Neural cell (in vitro differentiated cells): ENCODE measurements at regions not wholly inside any gene's neighbourhood (a gene's known extent, or its start where the extent isn't known, plus 50 kb on each side); places are given as distances from the start of the nearest gene placed in this dataset.

Experiments used
- H2AFZ ChIP-seq: fragments of 200-600, 300-800 bp; sonication (generic), shearing (Covaris generic); 2 replicates; pipeline ENCODE4 v1.6.0; 2014; ENCODE audit warnings: low read depth, mild to moderate bottlenecking, antibody characterized with exemption, low read length, moderate library complexity
- H3F3A ChIP-seq: fragments of 200-600 bp; shearing (Covaris generic); 2 replicates; pipeline ENCODE4 v1.6.1; 2016; ENCODE audit warnings: mild to moderate bottlenecking, moderate library complexity, mixed read lengths, antibody characterized with exemption, low read length; ENCODE audit not compliant: insufficient read depth, poor library complexity, severe bottlenecking
- H3K27ac ChIP-seq: fragments of 200-600, 300-800 bp; sonication (generic), shearing (Covaris generic); 2 replicates; pipeline ENCODE4 v1.5.1; 2014; ENCODE audit warnings: mild to moderate bottlenecking, low read length, moderate library complexity
- H3K27me3 ChIP-seq: fragments of 300-800, 200-600 bp; sonication (generic), shearing (Covaris generic); 2 replicates; pipeline ENCODE4 v1.6.0; 2014; ENCODE audit warnings: mild to moderate bottlenecking, low read depth, low read length, moderate library complexity; ENCODE audit not compliant: insufficient read depth
- H3K36me3 ChIP-seq: fragments of 300-800, 200-600 bp; sonication (generic), shearing (Covaris generic); 2 replicates; pipeline ENCODE4 v1.5.1; 2014; ENCODE audit warnings: mild to moderate bottlenecking, antibody characterized with exemption, low read length, moderate library complexity; ENCODE audit not compliant: insufficient read depth
- H3K4me2 ChIP-seq: fragments of 300-800, 200-600 bp; sonication (generic), shearing (Covaris generic); 2 replicates; pipeline ENCODE4 v1.6.0; 2014; ENCODE audit warnings: mild to moderate bottlenecking, low read length
- H3K4me3 ChIP-seq: fragments of 300-800, 200-600 bp; sonication (generic), shearing (Covaris generic); 2 replicates; pipeline ENCODE4 v1.5.1; 2014; ENCODE audit warnings: mild to moderate bottlenecking, low read length, moderate library complexity
- H3K79me2 ChIP-seq: fragments of 200-600 bp; shearing (Covaris generic); replicated peaks from 2 replicates; pipeline ENCODE4 v1.6.0; 2014; ENCODE audit warnings: mild to moderate bottlenecking, low read length, moderate library complexity; ENCODE audit not compliant: insufficient read depth
- H3K9ac ChIP-seq: fragments of 300-800, 200-600 bp; sonication (generic), shearing (Covaris generic); 2 replicates; pipeline ENCODE4 v1.6.1; 2016; ENCODE audit warnings: mild to moderate bottlenecking, low read length, mixed read lengths
- H3K9me2 ChIP-seq: fragments of 200-600 bp; shearing (Covaris generic); 2 replicates; pipeline ENCODE4 v1.6.1; 2016; ENCODE audit warnings: mild to moderate bottlenecking, low read length, mixed read lengths; ENCODE audit not compliant: insufficient read depth
- H3K9me3 ChIP-seq: fragments of 200-600, 300-800 bp; sonication (generic), shearing (Covaris generic); 2 replicates; pipeline ENCODE4 v1.6.1; 2016; ENCODE audit warnings: mild to moderate bottlenecking, mixed run types, low read length, moderate library complexity, mixed read lengths
- H4K20me1 ChIP-seq: fragments of 200-600 bp; shearing (Covaris generic); 2 replicates; pipeline ENCODE4 v1.6.1; 2016; ENCODE audit warnings: mild to moderate bottlenecking, mixed run types; ENCODE audit not compliant: insufficient read depth
- CTCF ChIP-seq: fragments of 450-650 bp; IDR thresholded peaks from 2 replicates; pipeline ENCODE4 v1.5.1; 2014; ENCODE audit warnings: antibody characterized with exemption, mild to moderate bottlenecking, moderate library complexity; ENCODE audit not compliant: poor library complexity, severe bottlenecking
- EP300 ChIP-seq: fragments of 450-650 bp; conservative IDR thresholded peaks from 2 replicates; pipeline ENCODE4 v1.6.1; 2014; ENCODE audit warnings: antibody characterized with exemption, mild to moderate bottlenecking, moderate library complexity; ENCODE audit not compliant: poor library complexity, severe bottlenecking
- EZH2 ChIP-seq: fragments of 200-600, 300-800 bp; shearing (Covaris generic), sonication (generic); IDR thresholded peaks from 2 replicates; pipeline ENCODE4 v1.6.1; 2014; ENCODE audit warnings: antibody characterized with exemption, low read length, borderline replicate concordance, mild to moderate bottlenecking; ENCODE audit not compliant: insufficient read depth, poor library complexity, severe bottlenecking
- MXI1 ChIP-seq: fragments of 450-650 bp; conservative IDR thresholded peaks from 2 replicates; pipeline ENCODE4 v1.6.1; 2014; ENCODE audit warnings: antibody characterized with exemption, mild to moderate bottlenecking; ENCODE audit not compliant: poor library complexity, severe bottlenecking
- POLR2AphosphoS5 ChIP-seq: IDR thresholded peaks from 2 replicates; pipeline ENCODE4 v1.6.1; 2012
- RAD21 ChIP-seq: fragments of 450-650 bp; conservative IDR thresholded peaks from 2 replicates; pipeline ENCODE4 v1.6.1; 2014; ENCODE audit warnings: antibody characterized with exemption, mild to moderate bottlenecking, moderate library complexity
- REST ChIP-seq: IDR thresholded peaks from 2 replicates; pipeline ENCODE4 v1.6.1; 2012; ENCODE audit warnings: borderline replicate concordance
- SMC3 ChIP-seq: fragments of 450-650 bp; conservative IDR thresholded peaks from 2 replicates; pipeline ENCODE4 v1.6.1; 2014; ENCODE audit warnings: antibody characterized with exemption, mild to moderate bottlenecking, moderate library complexity; ENCODE audit not compliant: poor library complexity
- TAF1 ChIP-seq: IDR thresholded peaks from 2 replicates; pipeline ENCODE4 v1.6.1; 2012; ENCODE audit warnings: low read depth

GRCh38 chr13:74250738-74251190 lies 116.6 kb upstream of the KLF12 start:
- no peak overlapping the region for H3K9ac ChIP-seq
- H3K36me3 ChIP-seq = no peaks in the 10 kb centered on the region
- no peaks in the 10 kb centered on the region for H4K20me1 ChIP-seq
- H3K79me2 ChIP-seq = no peaks in the 10 kb centered on the region
- H3F3A ChIP-seq = no peaks in the 10 kb centered on the region
- TF ChIP-seq POLR2AphosphoS5 = no peak
- TF ChIP-seq MXI1 = no peak
- TF ChIP-seq REST = no peak
- TF ChIP-seq EZH2 = no peak
- TF ChIP-seq TAF1 = no peak
- TF ChIP-seq SMC3 = no peak
- TF ChIP-seq EP300 = no peak
- no peaks in the 10 kb centered on the region for H3K9me3 ChIP-seq
- no peaks in the 10 kb centered on the region for H3K9me2 ChIP-seq
- no peak overlapping the region for H3K4me2 ChIP-seq
- no peak overlapping the region for H2AFZ ChIP-seq
- no peak overlapping the region for H3K27ac ChIP-seq
- no peak overlapping the region for H3K4me3 ChIP-seq
- no peaks in the 10 kb centered on the region for H3K27me3 ChIP-seq

GRCh38 chr13:74248477-74248876 lies 114.3 kb upstream of the KLF12 start:
- H3K27me3 ChIP-seq = no peaks in the 10 kb centered on the region
- H3K79me2 ChIP-seq = no peaks in the 10 kb centered on the region
- H4K20me1 ChIP-seq = no peaks in the 10 kb centered on the region
- H3K4me3 ChIP-seq = no peak overlapping the region
- no peak overlapping the region for H3K27ac ChIP-seq
- H3F3A ChIP-seq = no peaks in the 10 kb centered on the region
- H3K9me2 ChIP-seq = no peaks in the 10 kb centered on the region
- no peak overlapping the region for H3K4me2 ChIP-seq
- no peaks in the 10 kb centered on the region for H3K9me3 ChIP-seq
- no peak overlapping the region for H2AFZ ChIP-seq
- TF ChIP-seq TAF1 = no peak
- TF ChIP-seq MXI1 = no peak
- no peak for TF ChIP-seq SMC3
- TF ChIP-seq REST = no peak
- TF ChIP-seq EP300 = no peak
- TF ChIP-seq POLR2AphosphoS5 = no peak
- TF ChIP-seq CTCF = no peak
- TF ChIP-seq RAD21 = no peak
- no peak for TF ChIP-seq EZH2
- H3K9ac ChIP-seq = no peak overlapping the region
- no peaks in the 10 kb centered on the region for H3K36me3 ChIP-seq
